Psoas muscle (tissue), 7 donors: ENCODE measurements at regions not wholly inside any gene's neighbourhood (a gene's known extent, or its start where the extent isn't known, plus 50 kb on each side); places are given as distances from the start of the nearest gene placed in this dataset.

Experiments
- ATAC-seq, 4 donors: fragments of 200-7000 bp; cut with Tn5 transposase; one replicate each; pipeline ENCODE4 v1.9.1; 2020; ENCODE audit warnings: moderate library complexity in 3 of 4, mild to moderate bottlenecking in 2 of 4
- DNase-seq, 2 donors: peaks; one replicate each; pipeline ENCODE4 v3.0.0-alpha.2; 2020
- H3K27ac ChIP-seq: fragments of 200-600 bp; one replicate; pipeline ENCODE4 v1.8.0; 2022
- H3K27me3 ChIP-seq, 3 donors: fragments of 200-600 bp in 1 of 3; one replicate each; pipeline versions ENCODE4 v1.6.1 to v1.8.0; 2013 to 2022; ENCODE audit warnings: low read length in 2 of 3, mild to moderate bottlenecking in 2 of 3, moderate library complexity in 1 of 3; ENCODE audit not compliant: insufficient read depth in 3 of 3
- H3K36me3 ChIP-seq, 2 donors: fragments of 200-600 bp in 1 of 2; one replicate each; pipeline versions ENCODE4 v1.6.1 to v1.8.0; 2013 to 2022; ENCODE audit warnings: low read depth in 1 of 2, mild to moderate bottlenecking in 1 of 2, moderate library complexity in 1 of 2; ENCODE audit not compliant: insufficient read depth in 1 of 2
- H3K4me1 ChIP-seq: fragments of 200-600 bp; one replicate; pipeline ENCODE4 v1.8.0; 2022
- H3K4me3 ChIP-seq: fragments of 200-600 bp; one replicate; pipeline ENCODE4 v1.8.0; 2022; ENCODE audit warnings: mild to moderate bottlenecking
- H3K9me3 ChIP-seq: fragments of 200-600 bp; one replicate; pipeline ENCODE4 v1.8.0; 2022
- WGBS, 3 donors: extraction: QIAGEN DNeasy Blood & Tissue Kit; methylation state at CpG; one replicate each; pipeline versions ENCODE4 v1.1.6 to v1.1.7; 2013; 5-methylcytosine and 5-hydroxymethylcytosine counted together
- intact Hi-C, 2 donors: fragments of 100-400 bp; cut with DNase I; formaldehyde crosslinking; loops; one replicate each; pipeline versions ENCODE4 v1.11.0 to v1.14.2; 2022
- TF ChIP-seq, protein P1 (sequence below): fragments of 200-600 bp; IDR thresholded peaks from one replicate; pipeline ENCODE4 v1.8.0; 2022; ENCODE audit warnings: antibody characterized with exemption
- donor health status: healthy with polysubstance abuse.
- donor health status: DM: no; HTN: no; CAD: no; lungs with moderate emphysema.
- donor health status: Bipolar disorder and iron deficiency.
- donor health status: healthy.
- donor health status: DM: yes; HTN: yes; CAD: no.
- donor health status: DM: no; HTN: no; CAD: no.
- donor health status: DM: yes; HTN: yes; CAD: no.

DNA sequence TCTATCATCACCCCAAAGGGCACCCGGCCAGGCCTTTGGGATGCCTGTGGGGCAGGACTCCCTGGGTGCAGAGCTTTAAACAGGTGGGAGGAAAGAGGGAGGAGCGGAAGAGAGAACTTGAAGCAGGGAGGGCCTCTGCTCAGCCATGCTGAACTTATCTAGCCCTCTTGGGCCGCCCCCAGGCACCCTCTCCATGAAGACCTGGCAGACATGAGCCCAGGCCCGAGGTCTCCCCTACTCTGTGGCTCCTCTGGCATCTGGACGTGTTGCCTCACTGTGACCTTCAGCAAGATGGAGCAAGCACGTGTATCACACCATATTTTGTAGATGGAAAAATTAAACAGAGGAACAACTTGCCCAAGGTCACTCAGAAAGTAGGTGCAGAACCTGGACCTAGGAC is 711.4 kb downstream of the MATN1 start:
- WGBS, 3 donors, result 75 to 85% (median 82%) methylated on average over 6 of the region's 6 CpGs
- ATAC-seq (no peak), DNase-seq (no peak)
- no peaks in the 10 kb centered on the region for H3K9me3 ChIP-seq
- TF ChIP-seq, protein P1, sequence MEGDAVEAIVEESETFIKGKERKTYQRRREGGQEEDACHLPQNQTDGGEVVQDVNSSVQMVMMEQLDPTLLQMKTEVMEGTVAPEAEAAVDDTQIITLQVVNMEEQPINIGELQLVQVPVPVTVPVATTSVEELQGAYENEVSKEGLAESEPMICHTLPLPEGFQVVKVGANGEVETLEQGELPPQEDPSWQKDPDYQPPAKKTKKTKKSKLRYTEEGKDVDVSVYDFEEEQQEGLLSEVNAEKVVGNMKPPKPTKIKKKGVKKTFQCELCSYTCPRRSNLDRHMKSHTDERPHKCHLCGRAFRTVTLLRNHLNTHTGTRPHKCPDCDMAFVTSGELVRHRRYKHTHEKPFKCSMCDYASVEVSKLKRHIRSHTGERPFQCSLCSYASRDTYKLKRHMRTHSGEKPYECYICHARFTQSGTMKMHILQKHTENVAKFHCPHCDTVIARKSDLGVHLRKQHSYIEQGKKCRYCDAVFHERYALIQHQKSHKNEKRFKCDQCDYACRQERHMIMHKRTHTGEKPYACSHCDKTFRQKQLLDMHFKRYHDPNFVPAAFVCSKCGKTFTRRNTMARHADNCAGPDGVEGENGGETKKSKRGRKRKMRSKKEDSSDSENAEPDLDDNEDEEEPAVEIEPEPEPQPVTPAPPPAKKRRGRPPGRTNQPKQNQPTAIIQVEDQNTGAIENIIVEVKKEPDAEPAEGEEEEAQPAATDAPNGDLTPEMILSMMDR, result no peak
- H3K4me3 ChIP-seq, result no peak overlapping the region
- intact Hi-C loops, result no loop called here
- no peaks in the 10 kb centered on the region for H3K36me3 ChIP-seq
- peaks cover 0 to 3% (median 3%) of the 10 kb centered on the region in 3 donors for H3K27me3 ChIP-seq
- H3K4me1 ChIP-seq, result no peaks in the 10 kb centered on the region
- no peak overlapping the region for H3K27ac ChIP-seq

GRCh38 chr1:30010506-30011106 is 712.8 kb downstream of the MATN1 start:
- ATAC-seq, result no peak
- H3K9me3 ChIP-seq, result no peaks in the 10 kb centered on the region
- H3K4me1 ChIP-seq, result no peaks in the 10 kb centered on the region
- H3K27me3 ChIP-seq, result peaks cover 0 to 3% (median 3%) of the 10 kb centered on the region in 3 donors
- no peaks in the 10 kb centered on the region for H3K36me3 ChIP-seq
- intact Hi-C loops, result no loop called here
- TF ChIP-seq, protein P1, result no peak
- no peak for DNase-seq
- H3K27ac ChIP-seq, result no peak overlapping the region
- 72 to 83% (median 80%) methylated on average over 16 of the region's 16 CpGs for WGBS, 3 donors
- H3K4me3 ChIP-seq, result no peak overlapping the region

GRCh38 chr1:30009720-30010119 is 713.7 kb downstream of the MATN1 start:
- intact Hi-C loops, result no loop called here
- H3K4me1 ChIP-seq, result no peaks in the 10 kb centered on the region
- TF ChIP-seq, protein P1, result no peak
- H3K27me3 ChIP-seq, result peaks cover 0 to 3% (median 3%) of the 10 kb centered on the region in 3 donors
- no peak overlapping the region for H3K27ac ChIP-seq
- H3K36me3 ChIP-seq, result no peaks in the 10 kb centered on the region
- H3K9me3 ChIP-seq, result no peaks in the 10 kb centered on the region
- WGBS, 3 donors, result 25 to 42% (median 31%) methylated on average over 2 of the region's 2 CpGs
- H3K4me3 ChIP-seq, result no peak overlapping the region
- no peak for DNase-seq
- no peak for ATAC-seq

DNA sequence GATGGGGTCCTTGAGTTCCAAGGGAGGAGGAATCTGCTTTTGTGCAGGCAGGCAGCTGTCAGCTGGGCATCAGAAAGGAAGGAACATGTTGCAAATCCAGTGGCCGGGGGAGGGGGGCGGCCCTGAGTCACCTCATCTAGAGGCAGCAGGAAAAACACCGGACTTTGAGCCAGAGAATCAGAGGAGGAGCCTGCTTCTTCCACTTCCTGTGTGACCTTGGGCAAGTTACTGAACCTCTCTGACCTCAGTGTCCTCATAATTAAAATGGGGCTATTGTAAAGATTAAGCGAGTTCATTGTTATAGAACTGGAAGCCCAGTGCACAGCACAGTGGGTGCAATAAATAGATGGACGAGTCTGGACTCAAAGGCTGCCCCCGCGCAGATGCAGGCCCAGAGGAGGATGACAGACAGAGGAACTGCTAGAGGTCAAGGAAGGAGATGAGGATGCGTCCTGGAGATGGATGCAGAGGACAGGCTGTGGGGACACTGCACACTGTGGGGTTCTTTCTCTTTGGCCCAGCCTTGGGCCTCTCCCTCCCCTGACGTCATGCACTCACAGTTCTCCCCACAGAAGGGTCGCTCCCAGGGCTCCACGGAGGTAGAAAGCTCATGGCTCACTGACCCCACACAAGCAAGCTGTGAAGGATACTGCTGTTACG is 714.3 kb downstream of the MATN1 start:
- no peak for DNase-seq
- WGBS, 3 donors, result 66 to 68% (median 67%) methylated on average over 11 to 12 of the region's 12 CpGs
- ATAC-seq, result no peak
- H3K27ac ChIP-seq, result no peak overlapping the region
- TF ChIP-seq, protein P1, result no peak
- H3K9me3 ChIP-seq, result no peaks in the 10 kb centered on the region
- no peaks in the 10 kb centered on the region for H3K4me1 ChIP-seq
- H3K4me3 ChIP-seq, result no peak overlapping the region
- no peaks in the 10 kb centered on the region for H3K36me3 ChIP-seq
- intact Hi-C loops, result no loop called here
- peaks cover 0 to 3% (median 3%) of the 10 kb centered on the region in 3 donors for H3K27me3 ChIP-seq
